GM12864 (cell line): ENCODE measurements at regions not wholly inside any gene's neighbourhood (a gene's known extent, or its start where the extent isn't known, plus 50 kb on each side); places are given as distances from the start of the nearest gene placed in this dataset.
"Not testable (repeated sequence)": the region's sequence is repeated elsewhere in the genome, so short reads cannot be mapped to it uniquely, and the experiment has no call there.

Experiments
- DNase-seq: peaks from one replicate; pipeline ENCODE4 v3.0.0-alpha.2; 2011; ENCODE audit warnings: low read depth
- H3K4me3 ChIP-seq: 2 replicates; pipeline ENCODE4 v1.5.1; 2011; ENCODE audit warnings: mild to moderate bottlenecking, low read depth, low read length, control low read depth
- CTCF ChIP-seq: IDR thresholded peaks from 2 replicates; pipeline ENCODE4 v1.5.1; 2011; ENCODE audit warnings: low read depth, mild to moderate bottlenecking, moderate library complexity, low read length, control low read depth, inconsistent platforms; ENCODE audit errors: missing control alignments

- no peak for DNase-seq
- H3K4me3 ChIP-seq = no peak overlapping the region
- TF ChIP-seq CTCF = no peak
These were observed 466.8 kb downstream of the DIRAS2 start for GRCh38 chr9:90175865-90176264.

GRCh38 chr9:90176901-90177300, 465.7 kb downstream of the DIRAS2 start:
- H3K4me3 ChIP-seq = no peak overlapping the region
- no peak for DNase-seq
- no peak for TF ChIP-seq CTCF

- no peak overlapping the region for H3K4me3 ChIP-seq
- no peak for DNase-seq
- no peak for TF ChIP-seq CTCF
These were observed 462.2 kb downstream of the DIRAS2 start for GRCh38 chr9:90180381-90180780.

GRCh38 chr9:90188656-90189055, 454.0 kb downstream of the DIRAS2 start:
- TF ChIP-seq CTCF = no peak
- H3K4me3 ChIP-seq = no peak overlapping the region
- no peak for DNase-seq

GRCh38 chr9:90189306-90189705, 453.3 kb downstream of the DIRAS2 start:
- no peak overlapping the region for H3K4me3 ChIP-seq
- peak; percentile 59 for DNase-seq
- TF ChIP-seq CTCF = no peak

GRCh38 chr9:90192465-90192864, 450.2 kb downstream of the DIRAS2 start:
- not testable (repeated sequence) for H3K4me3 ChIP-seq, DNase-seq

- no peak for DNase-seq
These were observed 443.7 kb downstream of the DIRAS2 start for GRCh38 chr9:90198956-90199355.

More at GRCh38 chr9:90198956-90199355, 443.7 kb downstream of the DIRAS2 start:
- H3K4me3 ChIP-seq = no peak overlapping the region
- TF ChIP-seq CTCF = no peak
